ENCODE measurements at regions not wholly inside any gene's neighbourhood (a gene's known extent, or its start where the extent isn't known, plus 50 kb on each side); places are given as distances from the start of the nearest gene placed in this dataset.

- Mint-ChIP-seq H3K9me3 (no peaks in the 10 kb centered on the region), H3K27ac (no peak overlapping the region), H3K36me3 (no peaks in the 10 kb centered on the region), H3K4me3 (no peak overlapping the region), H3K4me1 (peaks cover 0 to 2% (median 0%) of the 10 kb centered on the region in 3 donors), H3K27me3 (no peaks in the 10 kb centered on the region)
- no peak overlapping the region for H3K4me3 ChIP-seq (ENCODE audit: control insufficient read depth in 1 of 2, extremely low read depth in 1 of 2, low read length in 1 of 2)
- DNase-seq (no peak), ATAC-seq (replicated peaks in 1 of 4) (no peak)
- POLR2A ChIA-PET = no interaction called here
- no peaks in the 10 kb centered on the region for H3K9me3 ChIP-seq
- 77% methylated on average over 5 of the region's 5 CpGs for WGBS (ENCODE audit: insufficient coverage)
- no peak overlapping the region for H3K27ac ChIP-seq (ENCODE audit: low read length)
- no peaks in the 10 kb centered on the region for H3K4me1 ChIP-seq (ENCODE audit: control insufficient read depth in 1 of 2, extremely low read depth in 1 of 2, insufficient read depth in 2 of 2, low read length in 2 of 2)
- no peaks in the 10 kb centered on the region for H3K36me3 ChIP-seq (ENCODE audit: control insufficient read depth in 2 of 2, extremely low read depth in 1 of 2, insufficient read depth in 1 of 2, low read length in 1 of 2)
- CTCF ChIA-PET = no interaction called here
- H3K27me3 ChIP-seq (replicated peaks in 1 of 2; ENCODE audit: control insufficient read depth in 2 of 2, extremely low read depth in 1 of 2, insufficient read depth in 2 of 2, low read length in 1 of 2) = no peaks in the 10 kb centered on the region
Measured at GRCh38 chr13:73142071-73142470, 83.3 kb downstream of the KLF5 start.

GRCh38 chr13:73141292-73141771, 82.5 kb downstream of the KLF5 start:
- H3K9me3 Mint-ChIP-seq = no peaks in the 10 kb centered on the region
- Histone ChIP-seq H3K4me1 (ENCODE audit: control insufficient read depth in 1 of 2, extremely low read depth in 1 of 2, insufficient read depth in 2 of 2, low read length in 2 of 2) (no peaks in the 10 kb centered on the region), H3K4me3 (ENCODE audit: control insufficient read depth in 1 of 2, extremely low read depth in 1 of 2, low read length in 1 of 2) (no peak overlapping the region), H3K36me3 (ENCODE audit: control insufficient read depth in 2 of 2, extremely low read depth in 1 of 2, insufficient read depth in 1 of 2, low read length in 1 of 2) (no peaks in the 10 kb centered on the region), H3K27ac (ENCODE audit: low read length) (no peak overlapping the region), H3K9me3 (no peaks in the 10 kb centered on the region), H3K27me3 (replicated peaks in 1 of 2; ENCODE audit: control insufficient read depth in 2 of 2, extremely low read depth in 1 of 2, insufficient read depth in 2 of 2, low read length in 1 of 2) (no peaks in the 10 kb centered on the region)
- no peaks in the 10 kb centered on the region for H3K27me3 Mint-ChIP-seq
- no peaks in the 10 kb centered on the region for H3K36me3 Mint-ChIP-seq
- ATAC-seq (replicated peaks in 1 of 4) (no peak), DNase-seq (no peak)
- 63% methylated on average over 1 of the region's 4 CpGs for WGBS (ENCODE audit: insufficient coverage)
- H3K27ac Mint-ChIP-seq = no peak overlapping the region
- H3K4me3 Mint-ChIP-seq = no peak overlapping the region
- H3K4me1 Mint-ChIP-seq = peaks cover 0 to 2% (median 0%) of the 10 kb centered on the region in 3 donors
- ChIA-PET CTCF (interaction anchor here in 1 of 2 donors (0.6 kb wide), 1 partner anchor 20 kb away, joined by 5 read pairs; no protein-coding TSS in a partner anchor), POLR2A (no interaction called here)

- Histone ChIP-seq H3K36me3 (ENCODE audit: control insufficient read depth in 2 of 2, extremely low read depth in 1 of 2, insufficient read depth in 1 of 2, low read length in 1 of 2) (no peaks in the 10 kb centered on the region), H3K9me3 (no peaks in the 10 kb centered on the region), H3K4me3 (ENCODE audit: control insufficient read depth in 1 of 2, extremely low read depth in 1 of 2, low read length in 1 of 2) (no peak overlapping the region), H3K27ac (ENCODE audit: low read length) (no peak overlapping the region), H3K4me1 (ENCODE audit: control insufficient read depth in 1 of 2, extremely low read depth in 1 of 2, insufficient read depth in 2 of 2, low read length in 2 of 2) (no peaks in the 10 kb centered on the region), H3K27me3 (replicated peaks in 1 of 2; ENCODE audit: control insufficient read depth in 2 of 2, extremely low read depth in 1 of 2, insufficient read depth in 2 of 2, low read length in 1 of 2) (no peaks in the 10 kb centered on the region)
- ChIA-PET CTCF (interaction anchor here in 1 of 2 donors (0.5 to 0.6 kb wide), 2 partner anchors 17 to 20 kb away, joined by 3 to 5 read pairs; no protein-coding TSS in a partner anchor), POLR2A (no interaction called here)
- no CpG with 5 or more reads among the region's 2 CpGs for WGBS (ENCODE audit: insufficient coverage)
- no peak for ATAC-seq (replicated peaks in 1 of 4)
- no peaks in the 10 kb centered on the region for H3K27me3 Mint-ChIP-seq
- H3K4me3 Mint-ChIP-seq = no peak overlapping the region
- H3K36me3 Mint-ChIP-seq = no peaks in the 10 kb centered on the region
- H3K27ac Mint-ChIP-seq = no peak overlapping the region
- H3K4me1 Mint-ChIP-seq = peaks cover 0 to 2% (median 0%) of the 10 kb centered on the region in 3 donors
- no peaks in the 10 kb centered on the region for H3K9me3 Mint-ChIP-seq
- no peak for DNase-seq
Measured at GRCh38 chr13:73140801-73141200, 82.0 kb downstream of the KLF5 start.

GRCh38 chr13:73138638-73139491, 80.1 kb downstream of the KLF5 start:
- Histone ChIP-seq H3K36me3 (ENCODE audit: control insufficient read depth in 2 of 2, extremely low read depth in 1 of 2, insufficient read depth in 1 of 2, low read length in 1 of 2) (no peaks in the 10 kb centered on the region), H3K4me3 (ENCODE audit: control insufficient read depth in 1 of 2, extremely low read depth in 1 of 2, low read length in 1 of 2) (no peak overlapping the region), H3K9me3 (no peaks in the 10 kb centered on the region), H3K27ac (ENCODE audit: low read length) (no peak overlapping the region), H3K27me3 (replicated peaks in 1 of 2; ENCODE audit: control insufficient read depth in 2 of 2, extremely low read depth in 1 of 2, insufficient read depth in 2 of 2, low read length in 1 of 2) (no peaks in the 10 kb centered on the region), H3K4me1 (ENCODE audit: control insufficient read depth in 1 of 2, extremely low read depth in 1 of 2, insufficient read depth in 2 of 2, low read length in 2 of 2) (no peaks in the 10 kb centered on the region)
- H3K36me3 Mint-ChIP-seq = no peaks in the 10 kb centered on the region
- no peak for ATAC-seq (replicated peaks in 1 of 4)
- no peak for DNase-seq
- H3K4me3 Mint-ChIP-seq = no peak overlapping the region
- no peaks in the 10 kb centered on the region for H3K27me3 Mint-ChIP-seq
- no peaks in the 10 kb centered on the region for H3K4me1 Mint-ChIP-seq
- ChIA-PET POLR2A (no interaction called here), CTCF (no interaction called here)
- no CpG with 5 or more reads among the region's 11 CpGs for WGBS (ENCODE audit: insufficient coverage)
- H3K9me3 Mint-ChIP-seq = no peaks in the 10 kb centered on the region
- H3K27ac Mint-ChIP-seq = no peak overlapping the region

GRCh38 chr13:73138276-73138637, 79.5 kb downstream of the KLF5 start:
- WGBS (ENCODE audit: insufficient coverage) = no CpG with 5 or more reads among the region's 5 CpGs
- Histone ChIP-seq H3K27ac (ENCODE audit: low read length) (no peak overlapping the region), H3K9me3 (no peaks in the 10 kb centered on the region), H3K27me3 (replicated peaks in 1 of 2; ENCODE audit: control insufficient read depth in 2 of 2, extremely low read depth in 1 of 2, insufficient read depth in 2 of 2, low read length in 1 of 2) (no peaks in the 10 kb centered on the region), H3K36me3 (ENCODE audit: control insufficient read depth in 2 of 2, extremely low read depth in 1 of 2, insufficient read depth in 1 of 2, low read length in 1 of 2) (no peaks in the 10 kb centered on the region), H3K4me1 (ENCODE audit: control insufficient read depth in 1 of 2, extremely low read depth in 1 of 2, insufficient read depth in 2 of 2, low read length in 2 of 2) (no peaks in the 10 kb centered on the region), H3K4me3 (ENCODE audit: control insufficient read depth in 1 of 2, extremely low read depth in 1 of 2, low read length in 1 of 2) (no peak overlapping the region)
- H3K27me3 Mint-ChIP-seq = no peaks in the 10 kb centered on the region
- no peak overlapping the region for H3K4me3 Mint-ChIP-seq
- H3K9me3 Mint-ChIP-seq = no peaks in the 10 kb centered on the region
- no peaks in the 10 kb centered on the region for H3K4me1 Mint-ChIP-seq
- ChIA-PET CTCF (no interaction called here), POLR2A (no interaction called here)
- H3K36me3 Mint-ChIP-seq = no peaks in the 10 kb centered on the region
- no peak overlapping the region for H3K27ac Mint-ChIP-seq
- DNase-seq (no peak), ATAC-seq (replicated peaks in 1 of 4) (no peak)

GRCh38 chr13:73136776-73137175, 78.0 kb downstream of the KLF5 start:
- Histone ChIP-seq H3K36me3 (ENCODE audit: control insufficient read depth in 2 of 2, extremely low read depth in 1 of 2, insufficient read depth in 1 of 2, low read length in 1 of 2) (no peaks in the 10 kb centered on the region), H3K27ac (ENCODE audit: low read length) (no peak overlapping the region), H3K4me3 (ENCODE audit: control insufficient read depth in 1 of 2, extremely low read depth in 1 of 2, low read length in 1 of 2) (no peak overlapping the region), H3K9me3 (no peaks in the 10 kb centered on the region), H3K4me1 (ENCODE audit: control insufficient read depth in 1 of 2, extremely low read depth in 1 of 2, insufficient read depth in 2 of 2, low read length in 2 of 2) (no peaks in the 10 kb centered on the region), H3K27me3 (replicated peaks in 1 of 2; ENCODE audit: control insufficient read depth in 2 of 2, extremely low read depth in 1 of 2, insufficient read depth in 2 of 2, low read length in 1 of 2) (no peaks in the 10 kb centered on the region)
- H3K27me3 Mint-ChIP-seq = no peaks in the 10 kb centered on the region
- ChIA-PET POLR2A (no interaction called here), CTCF (no interaction called here)
- ATAC-seq (replicated peaks in 1 of 4) = no peak
- 100% methylated on average over 1 of the region's 2 CpGs for WGBS (ENCODE audit: insufficient coverage)
- H3K4me1 Mint-ChIP-seq = no peaks in the 10 kb centered on the region
- H3K27ac Mint-ChIP-seq = no peak overlapping the region
- no peak overlapping the region for H3K4me3 Mint-ChIP-seq
- no peaks in the 10 kb centered on the region for H3K36me3 Mint-ChIP-seq
- H3K9me3 Mint-ChIP-seq = no peaks in the 10 kb centered on the region
- no peak for DNase-seq

Measured in T-cell (primary cell).